Keratinocyte (primary cell): ENCODE measurements at regions not wholly inside any gene's neighbourhood (a gene's known extent, or its start where the extent isn't known, plus 50 kb on each side); places are given as distances from the start of the nearest gene placed in this dataset.

ENCODE experiments used
- DNase-seq: peaks from one replicate; pipeline ENCODE4 v3.0.0-alpha.2; 2011; ENCODE audit warnings: low read depth, missing footprints, low spot score
- FAIRE-seq: peaks from 2 replicates; lab custom pipeline; 2011; peaks lifted over from hg19 to GRCh38; lab: Jason Lieb, UNC
- H2AFZ ChIP-seq: 2 replicates; pipeline ENCODE4 v1.6.0; 2012; ENCODE audit warnings: low read length, control low read depth, inconsistent platforms; ENCODE audit not compliant: control insufficient read depth
- H3K27ac ChIP-seq: 2 replicates; pipeline ENCODE4 v1.5.1; 2011; ENCODE audit warnings: low read length; ENCODE audit not compliant: control insufficient read depth, insufficient read depth
- H3K27me3 ChIP-seq: 3 replicates; pipeline ENCODE4 v1.6.0; 2011; ENCODE audit warnings: low read length; ENCODE audit not compliant: control insufficient read depth, insufficient read depth; ENCODE audit errors: extremely low read depth
- H3K36me3 ChIP-seq, 2 experiments: 2 replicates in 1 of 2; 3 replicates in 1 of 2; pipeline ENCODE4 v1.5.1; 2011; ENCODE audit warnings: low read length in 2 of 2, mild to moderate bottlenecking in 1 of 2; ENCODE audit not compliant: control insufficient read depth in 2 of 2, insufficient read depth in 2 of 2; ENCODE audit errors: extremely low read depth in 1 of 2
- H3K4me1 ChIP-seq: 3 replicates; pipeline ENCODE4 v1.5.1; 2011; ENCODE audit warnings: low read length; ENCODE audit not compliant: control insufficient read depth, insufficient read depth; ENCODE audit errors: extremely low read depth
- H3K4me2 ChIP-seq: 3 replicates; pipeline ENCODE4 v1.6.0; 2011; ENCODE audit warnings: low read depth, low read length; ENCODE audit not compliant: control insufficient read depth, insufficient read depth; ENCODE audit errors: extremely low read depth
- H3K4me3 ChIP-seq, 3 experiments: fragments of 200-600 bp in 1 of 3; sonication (generic) in 1 of 3; 2 replicates in 2 of 3; 3 replicates in 1 of 3; pipeline ENCODE4 v1.5.1; 2011 to 2016; ENCODE audit warnings: low read length in 3 of 3, mild to moderate bottlenecking in 3 of 3, control low read depth in 2 of 3, inconsistent platforms in 1 of 3, low read depth in 1 of 3, mixed read lengths in 1 of 3, mixed run types in 1 of 3, moderate library complexity in 1 of 3; ENCODE audit not compliant: control insufficient read depth in 2 of 3, insufficient read depth in 2 of 3; ENCODE audit errors: extremely low read depth in 1 of 3
- H3K79me2 ChIP-seq: 2 replicates; pipeline ENCODE4 v1.6.0; 2012; ENCODE audit warnings: low read length; ENCODE audit not compliant: control insufficient read depth, insufficient read depth
- H3K9ac ChIP-seq: 3 replicates; pipeline ENCODE4 v1.6.0; 2011; ENCODE audit warnings: low read length; ENCODE audit not compliant: control insufficient read depth, insufficient read depth; ENCODE audit errors: extremely low read depth
- H3K9me1 ChIP-seq: 3 replicates; pipeline ENCODE4 v1.6.0; 2011; ENCODE audit warnings: low read length; ENCODE audit not compliant: control insufficient read depth, insufficient read depth; ENCODE audit errors: extremely low read depth
- H3K9me3 ChIP-seq: 2 replicates; pipeline ENCODE4 v1.5.1; 2012; ENCODE audit warnings: low read depth, low read length; ENCODE audit not compliant: control insufficient read depth
- H4K20me1 ChIP-seq: 3 replicates; pipeline ENCODE4 v1.6.0; 2011; ENCODE audit warnings: low read length; ENCODE audit not compliant: control insufficient read depth, insufficient read depth; ENCODE audit errors: extremely low read depth
- EZH2 ChIP-seq: IDR thresholded peaks from one replicate; pipeline ENCODE4 v1.6.1; 2012; ENCODE audit warnings: inconsistent platforms, mild to moderate bottlenecking, low read length, moderate library complexity
- dilution Hi-C: fragments of 300-500 bp; cut with MboI; formaldehyde crosslinking; loops from one replicate; pipeline ENCODE4 v1.7.0; 2020; ENCODE audit warnings: low sequenced_read_pairs; ENCODE audit not compliant: extremely low pct_ligation_motif_present
- TF ChIP-seq, protein P1 (sequence below), 3 experiments: IDR thresholded peaks in 1 of 3; conservative IDR thresholded peaks in 1 of 3; optimal IDR thresholded peaks in 1 of 3; 2 replicates in 2 of 3; 3 replicates in 1 of 3; pipeline versions ENCODE3 to v1.5.1; 2011; ENCODE audit warnings: low read length in 3 of 3, mild to moderate bottlenecking in 3 of 3, moderate library complexity in 2 of 3, control low read depth in 1 of 3, inconsistent platforms in 1 of 3; ENCODE audit not compliant: insufficient read depth in 2 of 3; ENCODE audit errors: extremely low read depth in 1 of 3

DNA sequence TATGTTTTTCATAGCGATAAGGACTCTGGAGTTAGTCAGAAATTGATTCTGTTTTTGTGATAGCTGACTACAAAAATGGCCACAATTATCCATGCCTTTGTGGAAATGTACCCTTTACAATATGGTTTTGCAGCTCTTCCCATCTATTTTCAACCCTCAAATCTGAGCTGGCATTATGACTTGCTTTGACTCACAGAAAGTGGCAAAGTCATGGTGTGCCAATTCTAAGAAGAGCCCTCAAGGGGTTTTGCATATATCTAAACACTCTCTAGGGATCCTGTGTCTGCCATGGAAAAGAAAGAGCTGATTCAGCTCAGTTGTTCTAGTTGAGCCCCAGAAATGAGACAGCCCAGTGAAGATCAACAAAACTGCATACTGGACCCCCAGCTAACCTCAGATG is 390.5 kb upstream of the RAG2 start:
- FAIRE-seq = no peak

DNA sequence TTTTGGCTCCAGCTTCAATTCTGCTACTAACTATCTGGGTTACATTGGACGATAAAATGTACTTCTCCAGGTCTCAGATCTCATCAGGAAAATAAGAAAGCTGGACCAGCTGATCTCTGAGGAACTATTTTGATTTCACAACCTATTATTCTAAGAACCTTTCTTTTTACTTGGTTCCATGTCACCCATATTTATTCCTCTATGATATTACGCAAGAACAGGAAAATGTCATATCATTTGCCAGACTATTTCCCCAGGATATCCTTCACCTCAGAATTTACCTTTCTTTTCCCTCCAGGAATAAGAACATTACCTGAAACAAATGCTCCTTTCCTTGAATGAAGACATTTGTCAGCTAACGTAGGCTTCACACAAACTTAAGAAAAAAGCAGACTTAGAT is 387.5 kb upstream of the RAG2 start:
- Histone ChIP-seq H3K9ac (no peak overlapping the region), H3K4me2 (no peak overlapping the region), H2AFZ (no peak overlapping the region), H3K4me3 (no peak overlapping the region), H3K9me3 (no peaks in the 10 kb centered on the region), H3K27me3 (no peaks in the 10 kb centered on the region), H4K20me1 (no peaks in the 10 kb centered on the region), H3K9me1 (no peaks in the 10 kb centered on the region), H3K4me1 (no peaks in the 10 kb centered on the region), H3K79me2 (no peaks in the 10 kb centered on the region), H3K27ac (no peak overlapping the region), H3K36me3 (no peaks in the 10 kb centered on the region)
- dilution Hi-C loops = no loop called here
- TF ChIP-seq EZH2 = no peak
- TF ChIP-seq, protein P1, sequence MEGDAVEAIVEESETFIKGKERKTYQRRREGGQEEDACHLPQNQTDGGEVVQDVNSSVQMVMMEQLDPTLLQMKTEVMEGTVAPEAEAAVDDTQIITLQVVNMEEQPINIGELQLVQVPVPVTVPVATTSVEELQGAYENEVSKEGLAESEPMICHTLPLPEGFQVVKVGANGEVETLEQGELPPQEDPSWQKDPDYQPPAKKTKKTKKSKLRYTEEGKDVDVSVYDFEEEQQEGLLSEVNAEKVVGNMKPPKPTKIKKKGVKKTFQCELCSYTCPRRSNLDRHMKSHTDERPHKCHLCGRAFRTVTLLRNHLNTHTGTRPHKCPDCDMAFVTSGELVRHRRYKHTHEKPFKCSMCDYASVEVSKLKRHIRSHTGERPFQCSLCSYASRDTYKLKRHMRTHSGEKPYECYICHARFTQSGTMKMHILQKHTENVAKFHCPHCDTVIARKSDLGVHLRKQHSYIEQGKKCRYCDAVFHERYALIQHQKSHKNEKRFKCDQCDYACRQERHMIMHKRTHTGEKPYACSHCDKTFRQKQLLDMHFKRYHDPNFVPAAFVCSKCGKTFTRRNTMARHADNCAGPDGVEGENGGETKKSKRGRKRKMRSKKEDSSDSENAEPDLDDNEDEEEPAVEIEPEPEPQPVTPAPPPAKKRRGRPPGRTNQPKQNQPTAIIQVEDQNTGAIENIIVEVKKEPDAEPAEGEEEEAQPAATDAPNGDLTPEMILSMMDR (optimal IDR thresholded peaks at IDR 0.05 in 1 of 3, IDR thresholded peaks at IDR 0.05 in 1 of 3, conservative IDR thresholded peaks at IDR 0.05 in 1 of 3; ENCODE audit: extremely low read depth in 1 of 3, insufficient read depth in 2 of 3, low read length in 3 of 3) = no peak
- no peak for DNase-seq
- FAIRE-seq = no peak

More for the DNA sequence above, 390.5 kb upstream of the RAG2 start:
- H3K9ac ChIP-seq = no peak overlapping the region
- H3K79me2 ChIP-seq = no peaks in the 10 kb centered on the region
- H2AFZ ChIP-seq = no peak overlapping the region
- no peak for DNase-seq
- no peak overlapping the region for H3K27ac ChIP-seq
- H4K20me1 ChIP-seq = no peaks in the 10 kb centered on the region
- no peak overlapping the region for H3K4me2 ChIP-seq
- H3K36me3 ChIP-seq = no peaks in the 10 kb centered on the region
- no peak for TF ChIP-seq EZH2
- TF ChIP-seq, protein P1 (optimal IDR thresholded peaks at IDR 0.05 in 1 of 3, IDR thresholded peaks at IDR 0.05 in 1 of 3, conservative IDR thresholded peaks at IDR 0.05 in 1 of 3; ENCODE audit: extremely low read depth in 1 of 3, insufficient read depth in 2 of 3, low read length in 3 of 3) = no peak
- dilution Hi-C loops = no loop called here
- no peaks in the 10 kb centered on the region for H3K9me1 ChIP-seq
- no peaks in the 10 kb centered on the region for H3K9me3 ChIP-seq
- H3K4me1 ChIP-seq = no peaks in the 10 kb centered on the region
- H3K4me3 ChIP-seq = no peak overlapping the region
- no peaks in the 10 kb centered on the region for H3K27me3 ChIP-seq
